Lower lobe of right lung (tissue), 2 donors: ENCODE measurements at regions not wholly inside any gene's neighbourhood (a gene's known extent, or its start where the extent isn't known, plus 50 kb on each side); places are given as distances from the start of the nearest gene placed in this dataset.

Source experiments
- ATAC-seq, 2 donors: fragments of 200-7000 bp; cut with Tn5 transposase; one replicate each; pipeline ENCODE4 v1.9.1; 2020 to 2022; ENCODE audit warnings: mild to moderate bottlenecking in 2 of 2, moderate library complexity in 2 of 2
- DNase-seq: peaks from one replicate; pipeline ENCODE4 v3.0.0-alpha.2; 2020
- H3K27ac ChIP-seq: fragments of 200-600 bp; one replicate; pipeline ENCODE4 v1.8.0; 2022
- H3K27me3 ChIP-seq: fragments of 200-600 bp; one replicate; pipeline ENCODE4 v1.8.0; 2022; ENCODE audit warnings: low read depth
- H3K36me3 ChIP-seq: fragments of 200-600 bp; one replicate; pipeline ENCODE4 v1.8.0; 2022; ENCODE audit warnings: mild to moderate bottlenecking
- H3K4me1 ChIP-seq: fragments of 200-600 bp; one replicate; pipeline ENCODE4 v1.8.0; 2022
- H3K4me3 ChIP-seq: fragments of 200-600 bp; one replicate; pipeline ENCODE4 v1.8.0; 2022; ENCODE audit warnings: mild to moderate bottlenecking
- H3K9me3 ChIP-seq: fragments of 200-600 bp; one replicate; pipeline ENCODE4 v1.8.0; 2022
- intact Hi-C: fragments of 100-400 bp; cut with DNase I; formaldehyde crosslinking; loops from one replicate; pipeline ENCODE4 v1.11.0; 2022
- TF ChIP-seq, protein P1 (sequence below): fragments of 200-600 bp; IDR thresholded peaks from one replicate; pipeline ENCODE4 v1.8.0; 2022; ENCODE audit warnings: antibody characterized with exemption, mild to moderate bottlenecking
- donor health status: DM: no; HTN: yes; CAD: no; lungs with severe emphysema.

DNA sequence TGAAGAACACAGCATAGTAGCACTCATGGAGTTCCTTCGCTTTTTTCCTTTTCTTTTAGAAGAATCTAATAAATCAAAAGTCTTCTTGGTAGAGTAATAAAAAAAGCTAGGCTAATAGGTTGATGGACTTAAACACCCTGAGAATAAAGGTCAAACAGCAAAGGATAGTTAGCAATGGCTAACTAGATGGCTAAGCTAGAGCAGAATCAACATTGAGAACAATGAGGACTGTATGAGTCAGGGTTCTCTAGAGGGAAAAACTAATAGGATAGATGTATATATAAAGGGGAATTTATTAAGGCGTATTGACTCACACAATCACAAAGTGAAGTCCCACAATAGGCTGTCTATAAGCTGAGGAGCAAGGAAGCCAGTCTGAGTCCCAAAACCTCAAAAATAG is 550.9 kb downstream of the GLUD2 start:
- TF ChIP-seq, protein P1, sequence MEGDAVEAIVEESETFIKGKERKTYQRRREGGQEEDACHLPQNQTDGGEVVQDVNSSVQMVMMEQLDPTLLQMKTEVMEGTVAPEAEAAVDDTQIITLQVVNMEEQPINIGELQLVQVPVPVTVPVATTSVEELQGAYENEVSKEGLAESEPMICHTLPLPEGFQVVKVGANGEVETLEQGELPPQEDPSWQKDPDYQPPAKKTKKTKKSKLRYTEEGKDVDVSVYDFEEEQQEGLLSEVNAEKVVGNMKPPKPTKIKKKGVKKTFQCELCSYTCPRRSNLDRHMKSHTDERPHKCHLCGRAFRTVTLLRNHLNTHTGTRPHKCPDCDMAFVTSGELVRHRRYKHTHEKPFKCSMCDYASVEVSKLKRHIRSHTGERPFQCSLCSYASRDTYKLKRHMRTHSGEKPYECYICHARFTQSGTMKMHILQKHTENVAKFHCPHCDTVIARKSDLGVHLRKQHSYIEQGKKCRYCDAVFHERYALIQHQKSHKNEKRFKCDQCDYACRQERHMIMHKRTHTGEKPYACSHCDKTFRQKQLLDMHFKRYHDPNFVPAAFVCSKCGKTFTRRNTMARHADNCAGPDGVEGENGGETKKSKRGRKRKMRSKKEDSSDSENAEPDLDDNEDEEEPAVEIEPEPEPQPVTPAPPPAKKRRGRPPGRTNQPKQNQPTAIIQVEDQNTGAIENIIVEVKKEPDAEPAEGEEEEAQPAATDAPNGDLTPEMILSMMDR: no peak
- DNase-seq: no peak
- H3K4me1 ChIP-seq: no peaks in the 10 kb centered on the region
- H3K9me3 ChIP-seq: no peaks in the 10 kb centered on the region
- H3K36me3 ChIP-seq: no peaks in the 10 kb centered on the region
- H3K27ac ChIP-seq: no peak overlapping the region
- no peaks in the 10 kb centered on the region for H3K27me3 ChIP-seq
- H3K4me3 ChIP-seq: no peak overlapping the region
- intact Hi-C loops: no loop called here
- no peak for ATAC-seq

DNA sequence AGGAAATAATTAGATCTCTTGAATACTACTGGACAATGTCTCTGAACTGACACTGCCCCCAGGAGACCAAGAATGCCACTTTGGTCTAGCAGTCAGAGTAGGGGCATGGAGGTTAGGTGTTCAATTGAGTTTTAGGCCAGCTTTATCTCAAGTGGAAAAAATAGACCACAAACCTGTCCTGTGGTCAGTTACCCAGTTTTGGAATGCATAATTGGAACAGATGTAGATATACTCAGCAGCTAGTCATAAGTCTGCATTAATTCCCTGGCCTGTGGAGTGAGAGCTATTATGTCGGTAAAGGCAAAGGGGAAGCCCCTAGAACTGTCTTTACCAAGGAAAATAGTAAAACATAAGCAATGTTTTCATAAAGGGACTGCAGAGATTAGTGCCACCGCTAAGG is 587.7 kb downstream of the GLUD2 start:
- intact Hi-C loops: no loop called here
- Histone ChIP-seq H3K9me3 (no peaks in the 10 kb centered on the region), H3K27ac (no peak overlapping the region), H3K4me3 (no peak overlapping the region), H3K4me1 (no peaks in the 10 kb centered on the region), H3K36me3 (no peaks in the 10 kb centered on the region), H3K27me3 (no peaks in the 10 kb centered on the region)
- TF ChIP-seq, protein P1: no peak
- ATAC-seq: no peak
- DNase-seq: no peak

DNA sequence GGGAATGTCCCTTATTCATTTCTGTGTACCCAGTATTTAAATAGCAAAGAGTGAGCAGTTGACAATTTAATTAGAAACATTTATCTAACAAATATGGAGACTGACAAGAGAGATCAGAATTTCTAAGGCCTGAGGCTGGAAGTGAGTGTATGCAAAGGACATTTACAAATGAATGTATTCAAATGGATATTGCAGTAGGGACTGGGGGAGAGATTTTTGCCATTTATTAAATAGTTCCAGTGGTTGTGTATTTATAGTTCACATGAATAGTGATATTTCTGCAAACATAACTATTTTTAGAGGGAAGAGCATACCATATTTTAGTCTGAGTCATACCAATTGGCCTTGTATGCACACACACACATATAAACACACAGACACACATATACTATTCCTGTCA is 592.4 kb downstream of the GLUD2 start:
- Histone ChIP-seq H3K4me1 (no peaks in the 10 kb centered on the region), H3K9me3 (no peaks in the 10 kb centered on the region), H3K27ac (no peak overlapping the region), H3K36me3 (no peaks in the 10 kb centered on the region), H3K4me3 (no peak overlapping the region), H3K27me3 (no peaks in the 10 kb centered on the region)
- intact Hi-C loops: no loop called here
- ATAC-seq (no peak), DNase-seq (no peak)
- TF ChIP-seq, protein P1: no peak

DNA sequence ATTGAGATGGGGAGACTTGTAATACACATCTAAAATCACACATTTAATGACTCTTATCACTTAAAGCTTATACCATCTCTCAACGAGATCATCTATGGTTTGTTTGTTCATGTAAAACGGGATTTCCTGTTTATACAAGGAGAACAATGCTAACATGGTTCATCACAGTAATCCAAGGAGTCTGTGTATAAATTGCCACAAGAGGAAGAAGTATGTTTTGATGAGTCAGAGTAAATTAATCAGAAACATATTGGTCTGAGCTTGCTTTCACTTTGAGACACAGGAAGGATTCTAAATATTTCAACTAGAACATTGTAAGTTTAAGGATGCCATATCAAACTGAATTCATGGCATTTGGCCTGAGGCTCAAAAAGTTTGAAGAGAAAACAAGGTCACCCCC is 594.1 kb downstream of the GLUD2 start:
- Histone ChIP-seq H3K36me3 (no peaks in the 10 kb centered on the region), H3K4me3 (no peak overlapping the region), H3K4me1 (no peaks in the 10 kb centered on the region), H3K27me3 (no peaks in the 10 kb centered on the region), H3K27ac (no peak overlapping the region), H3K9me3 (no peaks in the 10 kb centered on the region)
- intact Hi-C loops: no loop called here
- TF ChIP-seq, protein P1: no peak
- no peak for ATAC-seq
- no peak for DNase-seq

DNA sequence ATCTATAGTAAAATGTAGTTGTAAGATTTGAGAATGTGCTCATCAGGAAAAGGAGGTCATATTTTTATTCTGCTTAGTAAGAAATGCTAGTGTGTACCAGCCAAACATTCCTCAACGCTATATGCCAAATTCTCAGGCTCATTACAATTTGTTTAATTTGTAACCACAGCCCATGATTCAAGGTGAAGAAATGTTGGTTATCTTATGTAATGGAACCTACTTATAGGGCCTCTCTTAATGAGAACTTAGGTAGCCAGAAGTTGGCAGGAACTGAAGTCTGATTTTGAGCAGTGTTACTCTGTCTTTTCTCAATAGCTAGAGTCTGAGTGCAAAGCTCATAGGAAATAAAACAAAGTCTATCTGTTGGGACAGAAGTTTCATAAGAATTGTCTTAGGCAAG is 595.0 kb downstream of the GLUD2 start:
- Histone ChIP-seq H3K4me1 (no peaks in the 10 kb centered on the region), H3K9me3 (no peaks in the 10 kb centered on the region), H3K27ac (no peak overlapping the region), H3K4me3 (no peak overlapping the region), H3K36me3 (no peaks in the 10 kb centered on the region), H3K27me3 (no peaks in the 10 kb centered on the region)
- DNase-seq: no peak
- ATAC-seq: peak; percentile 29 to 77
- TF ChIP-seq, protein P1: no peak
- intact Hi-C loops: no loop called here

DNA sequence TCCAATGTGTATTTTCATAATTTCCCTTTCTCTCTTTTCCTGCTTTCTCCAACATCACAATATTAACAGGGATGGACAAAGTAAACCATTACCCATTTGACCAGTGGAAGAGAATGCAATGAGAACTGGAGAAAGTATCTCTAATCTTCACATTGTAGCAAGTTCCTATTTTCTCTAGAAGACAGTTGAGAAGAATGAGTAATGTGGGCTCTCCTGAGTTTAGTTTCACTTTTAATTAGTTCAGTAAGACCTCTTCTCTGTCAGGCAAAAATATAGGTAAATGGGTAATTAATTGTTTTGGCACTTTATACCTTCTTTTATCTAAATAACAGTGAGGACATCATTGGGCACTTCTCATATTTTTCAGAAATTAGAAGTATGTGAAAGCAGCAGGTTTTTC is 602.0 kb downstream of the GLUD2 start:
- ATAC-seq (no peak), DNase-seq (no peak)
- intact Hi-C loops: no loop called here
- Histone ChIP-seq H3K36me3 (no peaks in the 10 kb centered on the region), H3K27ac (no peak overlapping the region), H3K9me3 (no peaks in the 10 kb centered on the region), H3K4me3 (no peak overlapping the region), H3K4me1 (no peaks in the 10 kb centered on the region), H3K27me3 (no peaks in the 10 kb centered on the region)
- TF ChIP-seq, protein P1: no peak
